Inflammatory macrophage (primary cell): ENCODE measurements at regions not wholly inside any gene's neighbourhood (a gene's known extent, or its start where the extent isn't known, plus 50 kb on each side); places are given as distances from the start of the nearest gene placed in this dataset.

Source experiments
- DNase-seq, 2 donors: peaks; one replicate each; pipeline ENCODE4 v3.0.0-alpha.2; 2020 to 2022

GRCh38 chr11:19355601-19356000 lies 114.9 kb upstream of the E2F8 start:
- DNase-seq, result no peak

GRCh38 chr11:19353287-19353850 lies 112.6 kb upstream of the E2F8 start:
- DNase-seq, result no peak

DNA sequence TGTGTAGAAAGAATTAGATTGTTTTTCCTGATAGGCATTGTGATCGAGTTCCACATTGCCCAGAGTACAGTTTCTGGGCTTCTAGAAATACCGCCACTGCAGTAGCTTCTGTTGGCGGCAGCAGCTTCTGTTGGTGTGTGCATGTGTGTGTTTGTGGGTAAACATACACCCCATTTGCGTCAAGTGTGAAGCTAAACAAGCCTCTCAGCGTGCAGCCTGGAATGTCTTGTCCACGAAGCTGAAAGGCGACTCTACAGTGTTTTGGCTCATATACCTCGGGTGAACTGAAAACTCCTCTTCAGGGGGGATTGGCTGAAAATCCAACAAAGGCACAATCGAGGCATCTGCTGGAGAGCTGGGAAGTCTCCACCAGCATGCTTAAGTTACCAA lies 112.0 kb upstream of the E2F8 start:
- DNase-seq, result no peak

GRCh38 chr11:19352072-19352770 lies 111.5 kb upstream of the E2F8 start:
- no peak for DNase-seq

- no peak for DNase-seq
These were observed 110.7 kb upstream of the E2F8 start for GRCh38 chr11:19351426-19351825.

DNA sequence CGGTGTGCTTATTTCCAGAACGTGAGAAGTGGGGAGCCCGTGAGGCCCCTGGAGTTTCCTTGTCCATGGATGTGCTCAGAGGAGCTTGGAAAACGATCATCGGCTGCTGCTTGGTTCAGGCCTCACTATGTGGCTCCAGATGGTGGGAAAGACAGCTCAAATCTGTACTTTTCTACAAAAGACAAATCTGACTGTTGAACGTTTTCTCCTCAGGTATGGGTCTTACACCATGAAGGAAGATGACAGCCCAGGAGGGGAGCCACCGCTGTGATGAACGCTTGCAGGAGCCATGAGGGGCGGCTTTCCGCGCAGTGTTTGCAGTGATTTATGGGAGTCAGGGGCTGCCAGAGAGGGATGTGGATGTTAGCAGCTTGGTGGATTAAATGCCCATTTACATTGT lies 109.4 kb upstream of the E2F8 start:
- DNase-seq, result no peak

DNA sequence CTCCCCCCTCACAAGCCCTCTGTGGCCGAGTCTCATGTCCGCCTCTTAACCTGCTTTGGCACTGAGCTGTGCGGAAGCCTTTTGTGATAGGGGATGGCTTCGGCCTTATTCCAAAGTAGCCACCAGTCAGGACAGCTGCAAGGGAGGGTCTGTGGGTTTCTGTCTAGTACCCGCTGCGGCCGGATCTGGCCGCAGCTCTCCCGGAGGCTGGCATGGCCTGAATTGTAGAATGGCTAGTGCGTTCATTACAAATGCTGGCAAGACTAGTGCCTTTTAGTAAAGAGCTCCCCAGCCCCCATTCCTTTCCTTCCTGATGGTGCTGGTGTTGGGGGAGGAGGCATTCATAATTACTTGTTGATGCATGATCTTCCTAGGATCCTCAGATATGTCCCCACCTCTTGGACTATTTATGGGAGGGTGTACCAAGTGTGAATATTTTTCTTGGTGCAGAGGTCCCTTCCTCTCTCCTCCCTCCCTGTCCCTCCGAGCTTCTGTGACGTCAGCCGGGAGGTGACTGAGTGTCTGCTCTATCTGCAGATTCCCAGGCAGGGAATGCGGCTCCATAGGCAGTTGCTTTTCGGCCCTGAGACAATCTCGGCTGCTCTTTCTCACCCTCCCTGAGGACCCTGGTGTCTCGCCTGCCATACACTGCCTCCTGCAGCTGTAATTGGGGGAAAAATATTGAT lies 108.7 kb upstream of the E2F8 start:
- no peak for DNase-seq

- DNase-seq, result no peak
These were observed 107.2 kb upstream of the E2F8 start for GRCh38 chr11:19347911-19348310.

GRCh38 chr11:19345848-19346681 lies 105.3 kb upstream of the E2F8 start:
- DNase-seq, result no peak

DNA sequence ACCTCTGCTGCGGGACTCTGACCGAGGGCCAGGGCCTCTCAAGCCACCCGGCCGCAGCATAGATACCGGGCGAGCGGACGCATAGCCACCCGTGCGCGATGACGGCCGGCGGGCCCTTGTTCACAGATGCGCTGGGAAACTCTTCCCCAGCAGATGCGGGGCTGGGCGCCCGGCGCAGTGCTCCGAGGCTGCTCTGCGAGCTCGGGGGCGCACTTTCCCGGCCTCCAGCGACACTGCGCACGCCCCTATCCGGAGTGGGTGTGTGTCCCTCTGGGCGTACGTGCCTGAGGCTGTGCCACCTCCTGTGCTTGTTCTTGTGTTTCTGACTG lies 104.7 kb upstream of the E2F8 start:
- no peak for DNase-seq

- no peak for DNase-seq
These were observed 104.1 kb upstream of the E2F8 start for GRCh38 chr11:19344661-19345518.

- DNase-seq, result no peak
These were observed 101.3 kb upstream of the E2F8 start for GRCh38 chr11:19342036-19342435.

DNA sequence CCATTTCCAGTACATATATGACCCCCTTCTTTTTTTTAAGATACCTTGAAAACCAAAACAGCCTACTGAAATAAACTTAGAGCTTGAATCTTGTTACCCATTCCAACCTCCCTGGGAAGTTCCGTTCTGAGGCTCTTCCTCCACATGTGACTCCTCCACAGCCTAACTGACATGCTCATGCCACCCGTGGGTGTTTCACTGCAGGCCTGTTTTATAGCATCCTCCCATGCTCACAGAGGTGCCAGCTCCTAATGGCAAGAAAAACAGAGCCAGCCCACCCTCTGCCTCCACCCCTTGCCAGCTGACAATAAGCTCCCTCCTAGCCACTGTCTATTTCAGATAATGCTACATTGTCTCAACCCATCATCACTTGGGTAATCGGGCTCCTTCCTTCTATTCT lies 97.6 kb upstream of the E2F8 start:
- DNase-seq, result no peak

DNA sequence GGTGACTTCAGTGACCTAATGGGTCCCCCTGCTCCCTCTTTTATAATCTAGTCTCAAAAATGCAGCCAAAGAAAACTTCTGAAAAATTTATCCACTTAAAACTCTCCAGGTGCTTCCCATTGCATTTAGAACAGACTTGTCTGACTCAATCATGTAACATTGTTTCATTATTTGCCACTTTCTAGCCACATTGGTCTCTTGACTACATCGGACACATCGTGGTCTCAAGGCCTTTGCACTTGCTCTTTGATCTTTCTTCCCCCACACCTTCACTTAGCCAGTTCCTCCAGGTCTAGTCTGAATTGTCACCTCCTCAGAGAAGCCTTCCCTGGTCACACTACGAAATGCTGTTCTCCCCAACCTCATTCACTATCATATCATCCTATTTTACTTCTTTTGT lies 97.0 kb upstream of the E2F8 start:
- DNase-seq, result no peak

DNA sequence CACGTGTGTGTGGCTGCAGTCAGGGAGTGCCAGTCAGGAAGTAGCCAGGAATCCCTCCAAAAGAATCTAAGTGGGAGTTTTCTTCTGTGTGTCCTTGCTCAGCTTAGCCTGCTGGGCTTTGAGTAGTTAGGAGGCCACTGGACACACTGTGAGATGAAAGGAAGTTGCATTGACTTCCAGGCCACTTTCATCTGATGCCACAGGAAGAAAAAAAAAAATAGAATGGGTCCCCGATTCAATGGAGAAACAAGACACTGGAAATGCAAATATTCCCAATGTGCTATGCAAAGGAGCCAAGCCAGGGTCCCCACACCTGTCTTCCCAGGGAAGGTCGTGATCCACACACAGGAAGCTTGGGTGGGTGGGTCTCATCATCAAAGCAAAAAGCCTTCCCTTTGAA lies 95.6 kb upstream of the E2F8 start:
- no peak for DNase-seq

DNA sequence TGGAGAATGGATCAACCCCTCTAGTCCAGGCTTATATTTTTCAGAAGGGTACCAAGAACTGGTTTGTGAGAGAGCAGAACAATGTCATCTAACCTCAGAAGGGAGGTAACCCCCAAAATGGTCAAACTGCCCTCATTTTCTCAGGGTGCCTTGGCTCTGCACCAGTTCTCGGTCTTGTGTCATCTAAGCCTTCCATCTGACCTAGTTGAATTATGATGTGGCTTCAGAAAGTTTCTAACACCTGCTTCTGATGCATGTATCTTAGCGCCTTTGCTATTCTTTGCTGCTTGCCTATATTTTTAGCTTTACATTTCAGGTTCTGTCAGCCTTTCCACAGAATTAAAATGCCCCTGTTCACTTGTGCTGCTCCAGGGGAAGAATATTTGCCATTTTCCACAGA lies 91.7 kb upstream of the E2F8 start:
- DNase-seq, result no peak

GRCh38 chr11:19330416-19330815 lies 89.7 kb upstream of the E2F8 start:
- DNase-seq, result no peak

- no peak for DNase-seq
These were observed 89.2 kb upstream of the E2F8 start for GRCh38 chr11:19329970-19330369.

- DNase-seq, result no peak
These were observed 88.0 kb upstream of the E2F8 start for GRCh38 chr11:19328586-19329311.

DNA sequence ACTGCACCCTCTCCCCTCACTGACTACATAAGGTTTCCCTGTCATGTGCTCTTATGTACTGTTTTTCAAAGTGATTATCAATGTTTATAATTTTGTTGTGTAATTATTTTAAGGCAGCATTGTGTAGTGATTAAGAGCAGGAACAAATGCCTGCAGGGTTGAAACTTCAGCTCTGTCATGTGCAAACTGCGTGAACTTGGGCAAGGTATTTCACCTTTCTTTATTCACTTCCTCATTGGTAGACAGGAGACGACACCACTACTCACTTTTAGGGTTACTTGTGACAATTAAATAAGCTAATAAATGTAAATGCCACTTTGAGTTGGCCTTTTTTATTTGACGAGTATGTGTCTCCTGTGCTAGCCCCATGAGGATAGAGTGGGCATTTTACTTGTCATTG lies 86.5 kb upstream of the E2F8 start:
- no peak for DNase-seq

DNA sequence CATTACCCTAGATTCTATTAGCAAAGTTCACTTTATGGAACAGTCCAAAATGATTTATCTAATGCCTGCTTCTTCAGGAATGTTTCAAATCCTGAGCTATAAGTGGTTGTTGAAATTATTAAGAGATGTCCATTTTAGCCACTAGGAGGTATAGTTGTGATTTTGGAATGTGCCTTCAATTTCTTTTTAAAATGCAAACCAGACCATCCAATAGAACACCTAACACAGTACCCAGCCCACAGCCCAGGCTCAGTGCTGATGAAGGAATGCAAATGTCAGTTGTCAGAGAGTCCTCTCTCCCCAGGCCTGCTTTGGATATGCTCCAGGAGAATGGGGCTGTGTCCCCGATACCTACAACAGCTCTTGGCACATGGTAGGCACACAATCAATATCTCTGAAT lies 85.8 kb upstream of the E2F8 start:
- DNase-seq, result no peak

DNA sequence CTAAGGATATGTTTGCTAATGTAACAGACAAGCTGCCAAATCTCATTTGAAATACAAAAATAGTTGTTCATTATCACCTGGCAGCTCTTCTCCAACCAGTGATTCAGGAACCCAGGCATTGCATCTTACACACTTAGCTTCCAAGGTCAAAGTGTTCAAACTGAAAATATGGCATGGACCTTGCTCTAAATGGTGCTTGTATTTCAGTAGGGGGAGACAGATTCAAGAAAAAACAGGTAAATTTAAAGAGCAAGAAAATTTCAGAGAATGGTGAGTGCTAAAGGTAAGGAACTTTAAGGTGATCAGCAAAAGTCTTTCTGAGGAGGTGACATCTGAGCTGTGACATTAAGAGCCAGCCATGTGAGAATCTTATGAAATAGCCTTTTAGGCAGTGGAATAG lies 82.8 kb upstream of the E2F8 start:
- DNase-seq, result no peak
